BLaER1 treated with 17β-estradiol and CSF1 and Interleukin-3, amounts not matched to agents 10 nM and 100 nM (cell line): ENCODE measurements at regions not wholly inside any gene's neighbourhood (a gene's known extent, or its start where the extent isn't known, plus 50 kb on each side); places are given as distances from the start of the nearest gene placed in this dataset.
"Not testable (repeated sequence)": the region's sequence is repeated elsewhere in the genome, so short reads cannot be mapped to it uniquely, and the experiment has no call there.

Experiments used
- H3K27ac ChIP-seq, 11 experiments: shearing (Covaris generic); formaldehyde crosslinking; 2 replicates each; pipeline ENCODE4 v1.8.1; 2022
- H3K27me3 ChIP-seq, 11 experiments: shearing (Covaris generic); formaldehyde crosslinking; 2 replicates each; pipeline ENCODE4 v1.8.1; 2022
- H3K36me3 ChIP-seq, 11 experiments: shearing (Covaris generic); formaldehyde crosslinking; 2 replicates each; pipeline ENCODE4 v1.8.1; 2022
- H3K4me1 ChIP-seq, 10 experiments: shearing (Covaris generic); formaldehyde crosslinking; 2 replicates each; pipeline ENCODE4 v1.8.1; 2022
- H3K4me2 ChIP-seq, 11 experiments: shearing (Covaris generic); formaldehyde crosslinking; 2 replicates each; pipeline ENCODE4 v1.8.1; 2022
- H3K4me3 ChIP-seq, 10 experiments: shearing (Covaris generic); formaldehyde crosslinking; 2 replicates each; pipeline ENCODE4 v1.8.1; 2022
- H3K9ac ChIP-seq, 11 experiments: shearing (Covaris generic); formaldehyde crosslinking; 2 replicates each; pipeline ENCODE4 v1.8.1; 2022
- H3K9me3 ChIP-seq, 11 experiments: shearing (Covaris generic); formaldehyde crosslinking; replicated peaks in 1 of 11; 2 replicates each; pipeline ENCODE4 v1.8.1; 2022
- H4K20me1 ChIP-seq, 11 experiments: shearing (Covaris generic); formaldehyde crosslinking; 2 replicates each; pipeline ENCODE4 v1.8.1; 2022
- Cebpa-rat ChIP-seq, 11 experiments: shearing (Covaris generic); IDR thresholded peaks; 2 replicates each; pipeline ENCODE4 v1.8.1; 2022

- Histone ChIP-seq H3K27me3 (no peaks in the 10 kb centered on the region), H3K9me3 (no peaks in the 10 kb centered on the region), H4K20me1 (no peaks in the 10 kb centered on the region), H3K4me1 (no peaks in the 10 kb centered on the region), H3K9ac (no peak overlapping the region), H3K27ac (no peak overlapping the region), H3K4me3 (no peak overlapping the region), H3K36me3 (no peaks in the 10 kb centered on the region), H3K4me2 (no peak overlapping the region)
- no peak for TF ChIP-seq Cebpa-rat (IDR thresholded peaks at IDR 0.05)
Measured at GRCh38 chr2:155517362-155517761, 815.2 kb downstream of the NR4A2 start.

DNA sequence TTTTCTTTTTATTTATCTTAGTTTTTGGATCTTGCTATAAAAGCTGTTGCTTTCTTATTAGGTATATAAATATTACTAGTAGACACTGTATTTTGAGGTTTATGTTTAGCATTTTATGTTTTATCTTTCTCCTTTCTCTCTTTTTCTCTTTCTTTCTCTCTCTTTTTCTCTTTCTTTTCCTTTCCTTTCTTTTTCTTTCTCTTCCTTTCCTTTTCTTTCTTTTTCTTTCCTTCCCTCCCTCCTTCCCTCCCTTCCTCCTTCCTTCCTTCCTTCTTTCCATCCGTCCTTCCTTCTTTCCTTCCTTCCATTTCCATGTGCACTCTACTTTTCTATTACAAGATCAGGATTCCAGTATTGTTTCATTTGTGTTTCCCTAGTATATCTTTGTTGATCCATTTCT lies 814.8 kb downstream of the KCNJ3 start:
- H3K4me3 ChIP-seq, result no peak overlapping the region
- H3K4me1 ChIP-seq, result no peaks in the 10 kb centered on the region
- H3K9me3 ChIP-seq, result no peaks in the 10 kb centered on the region
- no peaks in the 10 kb centered on the region for H3K36me3 ChIP-seq
- H4K20me1 ChIP-seq, result no peaks in the 10 kb centered on the region
- TF ChIP-seq Cebpa-rat (IDR thresholded peaks at IDR 0.05), result no peak
- no peak overlapping the region for H3K4me2 ChIP-seq
- no peaks in the 10 kb centered on the region for H3K27me3 ChIP-seq
- H3K9ac ChIP-seq, result no peak overlapping the region
- no peak overlapping the region for H3K27ac ChIP-seq

DNA sequence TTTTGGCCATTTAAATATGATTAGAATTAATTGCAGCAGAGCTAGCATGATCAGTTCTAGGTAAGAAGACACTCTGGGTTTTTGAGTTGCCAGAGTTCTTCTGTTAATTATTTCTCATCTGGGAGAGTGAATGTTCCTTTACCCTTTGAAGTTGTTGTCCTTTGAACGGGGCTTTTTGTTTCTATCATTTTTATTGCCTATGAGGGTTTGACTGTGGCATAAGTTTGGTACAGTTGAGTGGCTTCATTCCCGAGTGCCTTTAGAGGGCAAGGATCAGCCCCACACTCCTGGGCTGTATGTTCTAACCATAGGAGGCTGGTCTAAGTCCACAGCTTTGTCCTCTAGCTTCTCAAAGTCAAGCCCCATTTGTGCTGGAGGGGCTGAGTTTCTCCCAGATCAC lies 804.3 kb downstream of the KCNJ3 start:
- no peaks in the 10 kb centered on the region for H3K36me3 ChIP-seq
- H3K9me3 ChIP-seq, result peaks cover 0 to 6% (median 0%) of the 10 kb centered on the region in 11 experiments; a peak in 1 of 22 replicates
- H4K20me1 ChIP-seq, result no peaks in the 10 kb centered on the region
- H3K27ac ChIP-seq, result no peak overlapping the region
- no peak overlapping the region for H3K4me2 ChIP-seq
- no peaks in the 10 kb centered on the region for H3K4me1 ChIP-seq
- H3K4me3 ChIP-seq, result no peak overlapping the region
- no peaks in the 10 kb centered on the region for H3K27me3 ChIP-seq
- TF ChIP-seq Cebpa-rat (IDR thresholded peaks at IDR 0.05), result no peak
- no peak overlapping the region for H3K9ac ChIP-seq

GRCh38 chr2:155498106-155498505 lies 799.6 kb downstream of the KCNJ3 start:
- Histone ChIP-seq H3K4me2 (no peak overlapping the region), H3K9me3 (peaks cover 0 to 6% (median 0%) of the 10 kb centered on the region in 11 experiments; a peak in 1 of 22 replicates), H3K36me3 (no peaks in the 10 kb centered on the region), H3K4me1 (0 out of 20 replicates have a peak, but pooled peaks cover 0 to 8% (median 0%) of the 10 kb centered on the region in 10 experiments), H3K27me3 (no peaks in the 10 kb centered on the region), H3K27ac (no peak overlapping the region), H3K4me3 (no peak overlapping the region), H4K20me1 (no peaks in the 10 kb centered on the region), H3K9ac (no peak overlapping the region)
- TF ChIP-seq Cebpa-rat (IDR thresholded peaks at IDR 0.05), result no peak

DNA sequence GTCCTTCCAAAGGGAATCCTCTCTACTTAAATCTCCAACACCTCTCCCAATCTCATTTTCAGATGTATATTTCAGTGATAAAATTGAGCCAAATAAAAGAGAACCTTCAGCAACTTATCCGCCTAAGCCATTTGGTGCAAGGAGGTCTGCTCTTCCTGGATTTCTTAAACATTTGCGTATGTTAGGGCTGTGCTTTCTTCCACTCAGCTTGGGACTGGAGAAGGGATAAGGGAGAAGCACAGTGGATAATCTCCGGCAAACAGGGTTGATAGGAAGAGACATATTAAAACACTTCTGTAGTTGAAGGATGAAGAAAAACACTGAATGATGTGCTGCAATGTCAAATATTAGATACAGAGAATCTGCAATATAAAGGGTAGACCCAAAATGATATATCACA lies 796.2 kb downstream of the KCNJ3 start:
- no peaks in the 10 kb centered on the region for H4K20me1 ChIP-seq
- no peaks in the 10 kb centered on the region for H3K27me3 ChIP-seq
- H3K4me1 ChIP-seq, result 0 out of 20 replicates have a peak, but pooled peaks cover 0 to 8% (median 0%) of the 10 kb centered on the region in 10 experiments
- H3K27ac ChIP-seq, result no peak overlapping the region
- H3K4me2 ChIP-seq, result no peak overlapping the region
- H3K9me3 ChIP-seq, result peaks cover 0 to 6% (median 0%) of the 10 kb centered on the region in 11 experiments; a peak in 1 of 22 replicates
- H3K36me3 ChIP-seq, result no peaks in the 10 kb centered on the region
- no peak overlapping the region for H3K9ac ChIP-seq
- H3K4me3 ChIP-seq, result no peak overlapping the region
- no peak for TF ChIP-seq Cebpa-rat (IDR thresholded peaks at IDR 0.05)

DNA sequence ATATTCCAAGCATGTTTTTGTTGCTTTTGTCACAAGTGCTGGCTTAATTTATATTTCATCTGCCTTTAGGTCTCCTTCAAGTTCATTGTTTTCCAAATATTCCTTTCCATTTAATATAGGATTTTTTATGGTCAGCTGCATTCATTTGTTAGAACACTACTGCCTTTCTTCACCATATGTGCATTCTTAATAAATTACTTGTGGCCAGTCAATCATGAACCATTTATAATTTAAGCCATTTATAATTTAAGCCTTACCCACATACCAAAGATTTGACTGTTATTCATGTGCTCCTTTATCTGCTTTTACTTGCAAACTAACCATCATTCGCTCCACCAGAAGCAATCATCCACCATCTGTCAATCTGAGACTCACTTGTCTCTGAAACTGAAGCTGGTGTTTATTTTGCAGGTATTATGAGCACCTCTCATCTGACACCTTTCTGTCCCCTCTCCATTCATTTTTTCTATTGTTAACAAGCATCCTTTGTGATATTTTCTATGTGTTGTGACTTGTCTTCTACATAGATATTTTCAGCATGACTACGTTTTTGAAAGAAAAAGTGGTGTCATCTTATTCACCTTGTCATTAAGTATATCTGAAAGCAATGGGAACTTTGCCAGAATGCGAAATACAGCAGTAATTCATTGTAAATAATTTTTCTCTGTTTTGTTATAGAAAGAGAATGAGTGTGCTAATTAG lies 786.8 kb downstream of the KCNJ3 start:
- no peak overlapping the region for H3K9ac ChIP-seq
- no peak overlapping the region for H3K4me3 ChIP-seq
- peaks cover 0 to 3% (median 0%) of the 10 kb centered on the region in 10 experiments; a peak in 2 of 20 replicates for H3K4me1 ChIP-seq
- no peaks in the 10 kb centered on the region for H3K27me3 ChIP-seq
- TF ChIP-seq Cebpa-rat (IDR thresholded peaks at IDR 0.05), result no peak
- no peaks in the 10 kb centered on the region for H4K20me1 ChIP-seq
- H3K9me3 ChIP-seq, result no peaks in the 10 kb centered on the region
- H3K27ac ChIP-seq, result no peak overlapping the region
- no peak overlapping the region for H3K4me2 ChIP-seq
- no peaks in the 10 kb centered on the region for H3K36me3 ChIP-seq

DNA sequence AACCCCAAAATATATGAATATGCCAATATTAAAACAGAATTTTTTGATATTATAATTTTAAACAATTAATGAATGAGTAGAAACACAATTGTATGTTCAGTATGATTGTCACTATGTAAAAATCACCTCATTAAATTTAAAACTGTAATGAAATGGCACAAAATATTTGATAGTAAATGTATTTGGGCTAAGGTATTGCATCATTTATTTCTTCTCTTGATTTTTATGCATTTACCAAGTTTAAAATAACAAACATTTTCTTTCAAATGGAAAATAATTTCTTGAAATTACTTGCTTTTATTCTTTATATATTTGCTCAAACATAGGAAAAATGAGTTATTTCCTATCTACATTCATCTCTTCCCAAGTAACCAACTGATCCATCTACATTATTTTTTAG lies 782.6 kb downstream of the KCNJ3 start:
- Histone ChIP-seq H3K27ac (no peak overlapping the region), H3K27me3 (no peaks in the 10 kb centered on the region), H3K9me3 (no peaks in the 10 kb centered on the region), H3K9ac (no peak overlapping the region), H4K20me1 (no peaks in the 10 kb centered on the region), H3K4me1 (no peaks in the 10 kb centered on the region; a peak in 1 of 20 replicates), H3K36me3 (no peaks in the 10 kb centered on the region), H3K4me3 (no peak overlapping the region), H3K4me2 (no peak overlapping the region)
- no peak for TF ChIP-seq Cebpa-rat (IDR thresholded peaks at IDR 0.05)

- not testable (repeated sequence) for H3K36me3 ChIP-seq, H3K9me3 ChIP-seq, H4K20me1 ChIP-seq, H3K4me2 ChIP-seq, H3K9ac ChIP-seq, H3K27me3 ChIP-seq, H3K27ac ChIP-seq, H3K4me1 ChIP-seq, H3K4me3 ChIP-seq
Measured at GRCh38 chr2:155472018-155472417, 773.5 kb downstream of the KCNJ3 start.

GRCh38 chr2:155456222-155456621 lies 757.7 kb downstream of the KCNJ3 start:
- H3K9ac ChIP-seq, result no peak overlapping the region
- H4K20me1 ChIP-seq, result no peaks in the 10 kb centered on the region; a peak in 1 of 22 replicates
- no peak for TF ChIP-seq Cebpa-rat (IDR thresholded peaks at IDR 0.05)
- no peaks in the 10 kb centered on the region for H3K4me1 ChIP-seq
- no peaks in the 10 kb centered on the region for H3K36me3 ChIP-seq
- no peaks in the 10 kb centered on the region for H3K27me3 ChIP-seq
- H3K4me3 ChIP-seq, result no peak overlapping the region
- H3K9me3 ChIP-seq, result no peaks in the 10 kb centered on the region
- H3K4me2 ChIP-seq, result no peak overlapping the region
- H3K27ac ChIP-seq, result no peak overlapping the region

- H4K20me1 ChIP-seq, result no peaks in the 10 kb centered on the region
- H3K27ac ChIP-seq, result no peak overlapping the region
- H3K4me1 ChIP-seq, result no peaks in the 10 kb centered on the region
- no peaks in the 10 kb centered on the region for H3K36me3 ChIP-seq
- no peak overlapping the region for H3K9ac ChIP-seq
- no peak overlapping the region for H3K4me2 ChIP-seq
- no peaks in the 10 kb centered on the region for H3K9me3 ChIP-seq
- TF ChIP-seq Cebpa-rat (IDR thresholded peaks at IDR 0.05), result no peak
- H3K4me3 ChIP-seq, result no peak overlapping the region
- H3K27me3 ChIP-seq, result no peaks in the 10 kb centered on the region
Measured at GRCh38 chr2:155442755-155443372, 744.4 kb downstream of the KCNJ3 start.
